ENCODE measurements at regions not wholly inside any gene's neighbourhood (a gene's known extent, or its start where the extent isn't known, plus 50 kb on each side); places are given as distances from the start of the nearest gene placed in this dataset.
"Not testable (repeated sequence)": the region's sequence is repeated elsewhere in the genome, so short reads cannot be mapped to it uniquely, and the experiment has no call there.

DNA sequence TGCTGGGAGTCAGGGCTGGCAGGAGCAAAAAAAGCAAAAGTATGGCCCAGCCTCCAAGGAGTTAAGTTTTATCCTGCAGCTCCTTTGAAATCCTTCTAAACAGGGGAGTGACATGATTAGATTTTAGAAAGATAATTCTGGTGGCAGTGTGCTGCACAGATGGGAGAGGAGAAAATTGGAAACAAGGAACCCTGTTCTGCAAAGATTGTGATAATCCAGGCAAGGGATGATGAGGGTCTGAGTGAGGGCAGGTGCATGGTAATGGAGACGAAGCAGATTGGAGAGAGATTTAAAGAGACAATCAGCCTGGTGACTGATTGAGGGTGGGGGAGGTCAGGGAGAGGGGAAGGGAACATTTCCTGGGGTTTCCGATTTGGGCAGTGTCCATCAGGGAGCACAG lies 444.7 kb upstream of the PODXL start:
- intact Hi-C loops (cut with micrococcal nuclease): no loop called here
- H3K4me1 Mint-ChIP-seq: no peaks in the 10 kb centered on the region
- H3K27me3 Mint-ChIP-seq: no peaks in the 10 kb centered on the region
- ATAC-seq (ENCODE audit: low read depth) (no peak), DNase-seq (no peak)
- H3K27ac Mint-ChIP-seq: no peak overlapping the region
- H3K36me3 Mint-ChIP-seq (ENCODE audit: low read depth): no peaks in the 10 kb centered on the region
- H3K9me3 Mint-ChIP-seq: no peaks in the 10 kb centered on the region
- no peak overlapping the region for H3K4me3 Mint-ChIP-seq
- TF ChIP-seq, protein P1, sequence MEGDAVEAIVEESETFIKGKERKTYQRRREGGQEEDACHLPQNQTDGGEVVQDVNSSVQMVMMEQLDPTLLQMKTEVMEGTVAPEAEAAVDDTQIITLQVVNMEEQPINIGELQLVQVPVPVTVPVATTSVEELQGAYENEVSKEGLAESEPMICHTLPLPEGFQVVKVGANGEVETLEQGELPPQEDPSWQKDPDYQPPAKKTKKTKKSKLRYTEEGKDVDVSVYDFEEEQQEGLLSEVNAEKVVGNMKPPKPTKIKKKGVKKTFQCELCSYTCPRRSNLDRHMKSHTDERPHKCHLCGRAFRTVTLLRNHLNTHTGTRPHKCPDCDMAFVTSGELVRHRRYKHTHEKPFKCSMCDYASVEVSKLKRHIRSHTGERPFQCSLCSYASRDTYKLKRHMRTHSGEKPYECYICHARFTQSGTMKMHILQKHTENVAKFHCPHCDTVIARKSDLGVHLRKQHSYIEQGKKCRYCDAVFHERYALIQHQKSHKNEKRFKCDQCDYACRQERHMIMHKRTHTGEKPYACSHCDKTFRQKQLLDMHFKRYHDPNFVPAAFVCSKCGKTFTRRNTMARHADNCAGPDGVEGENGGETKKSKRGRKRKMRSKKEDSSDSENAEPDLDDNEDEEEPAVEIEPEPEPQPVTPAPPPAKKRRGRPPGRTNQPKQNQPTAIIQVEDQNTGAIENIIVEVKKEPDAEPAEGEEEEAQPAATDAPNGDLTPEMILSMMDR (IDR thresholded peaks at IDR 0.05): no peak
- POLR2A ChIA-PET: no interaction called here
- CTCF ChIA-PET: no interaction called here

GRCh38 chr7:131999193-131999592 lies 442.8 kb upstream of the PODXL start:
- H3K4me3 Mint-ChIP-seq: no peak overlapping the region
- ChIA-PET CTCF (no interaction called here), POLR2A (no interaction called here)
- H3K36me3 Mint-ChIP-seq (ENCODE audit: low read depth): no peaks in the 10 kb centered on the region
- TF ChIP-seq, protein P1 (IDR thresholded peaks at IDR 0.05): no peak
- intact Hi-C loops (cut with micrococcal nuclease): no loop called here
- no peak for DNase-seq
- no peak overlapping the region for H3K27ac Mint-ChIP-seq
- H3K4me1 Mint-ChIP-seq: no peaks in the 10 kb centered on the region
- no peaks in the 10 kb centered on the region for H3K9me3 Mint-ChIP-seq
- no peak for ATAC-seq (ENCODE audit: low read depth)
- no peaks in the 10 kb centered on the region for H3K27me3 Mint-ChIP-seq

- no peaks in the 10 kb centered on the region for H3K36me3 Mint-ChIP-seq (ENCODE audit: low read depth)
- H3K4me1 Mint-ChIP-seq: no peaks in the 10 kb centered on the region
- ChIA-PET POLR2A (no interaction called here), CTCF (no interaction called here)
- no peaks in the 10 kb centered on the region for H3K27me3 Mint-ChIP-seq
- H3K27ac Mint-ChIP-seq: no peak overlapping the region
- peaks cover 3% of the 10 kb centered on the region for H3K9me3 Mint-ChIP-seq
- no peak overlapping the region for H3K4me3 Mint-ChIP-seq
- ATAC-seq (ENCODE audit: low read depth) (no peak), DNase-seq (no peak)
- intact Hi-C loops (cut with micrococcal nuclease): no loop called here
- TF ChIP-seq, protein P1 (IDR thresholded peaks at IDR 0.05): no peak
Measured at GRCh38 chr7:131995324-131995723, 438.9 kb upstream of the PODXL start.

DNA sequence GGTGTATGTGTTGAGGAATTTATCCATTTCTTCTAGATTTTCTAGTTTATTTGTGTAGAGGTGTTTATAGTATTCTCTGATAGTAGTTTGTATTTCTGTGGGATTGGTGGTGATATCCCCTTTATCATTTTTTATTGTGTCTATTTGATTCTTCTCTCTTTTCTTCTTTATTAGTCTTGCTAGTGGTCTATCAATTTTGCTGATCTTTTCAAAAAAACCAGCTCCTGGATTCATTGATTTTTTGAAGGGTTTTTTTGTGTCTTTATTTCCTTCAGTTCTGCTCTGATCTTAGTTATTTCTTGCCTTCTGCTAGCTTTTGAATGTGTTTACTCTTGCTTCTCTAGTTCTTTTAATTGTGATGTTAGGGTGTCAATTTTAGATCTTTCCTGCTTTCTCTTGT lies 424.6 kb upstream of the PODXL start:
- CTCF ChIA-PET; H3K9me3 Mint-ChIP-seq; H3K36me3 Mint-ChIP-seq (ENCODE audit: low read depth); H3K27me3 Mint-ChIP-seq; ATAC-seq (ENCODE audit: low read depth); H3K4me3 Mint-ChIP-seq; intact Hi-C loops (cut with micrococcal nuclease); DNase-seq; POLR2A ChIA-PET; H3K27ac Mint-ChIP-seq; H3K4me1 Mint-ChIP-seq: not testable (repeated sequence)

DNA sequence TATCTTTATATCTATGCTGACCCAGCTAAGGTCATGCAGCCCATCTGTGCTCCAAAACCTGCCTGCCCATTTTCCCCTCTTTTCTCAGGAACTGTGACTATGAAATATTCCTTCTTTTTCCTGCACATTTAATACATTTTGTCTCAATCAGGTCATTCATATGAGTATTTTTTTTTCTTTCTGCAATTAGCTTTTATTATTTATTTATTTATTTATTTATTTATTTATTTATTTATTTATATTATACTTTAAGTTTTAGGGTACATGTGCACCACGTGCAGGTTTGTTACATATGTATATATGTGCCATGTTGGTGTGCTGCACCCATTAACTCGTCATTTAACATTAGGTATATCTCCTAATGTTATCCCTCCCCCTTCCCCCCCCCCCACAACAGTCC lies 421.7 kb upstream of the PODXL start:
- CTCF ChIA-PET; H3K4me3 Mint-ChIP-seq; DNase-seq; intact Hi-C loops (cut with micrococcal nuclease); H3K36me3 Mint-ChIP-seq (ENCODE audit: low read depth); H3K4me1 Mint-ChIP-seq; H3K27me3 Mint-ChIP-seq; POLR2A ChIA-PET; H3K9me3 Mint-ChIP-seq; H3K27ac Mint-ChIP-seq; ATAC-seq (ENCODE audit: low read depth): not testable (repeated sequence)

GRCh38 chr7:131976411-131976810 lies 420.0 kb upstream of the PODXL start:
- H3K36me3 Mint-ChIP-seq (ENCODE audit: low read depth): no peaks in the 10 kb centered on the region
- DNase-seq (no peak), ATAC-seq (ENCODE audit: low read depth) (no peak)
- TF ChIP-seq, protein P1 (IDR thresholded peaks at IDR 0.05): no peak
- ChIA-PET CTCF (no interaction called here), POLR2A (no interaction called here)
- H3K9me3 Mint-ChIP-seq: no peaks in the 10 kb centered on the region
- H3K4me1 Mint-ChIP-seq: no peaks in the 10 kb centered on the region
- H3K27me3 Mint-ChIP-seq: no peaks in the 10 kb centered on the region
- intact Hi-C loops (cut with micrococcal nuclease): no loop called here
- H3K27ac Mint-ChIP-seq: no peak overlapping the region
- no peak overlapping the region for H3K4me3 Mint-ChIP-seq
